Upper lobe of left lung (tissue), 4 donors: ENCODE measurements at regions not wholly inside any gene's neighbourhood (a gene's known extent, or its start where the extent isn't known, plus 50 kb on each side); places are given as distances from the start of the nearest gene placed in this dataset.

ENCODE experiments used
- EP300 ChIP-seq, 4 donors: sonication (generic); formaldehyde crosslinking; IDR thresholded peaks; one replicate each; pipeline ENCODE4 v1.5.1; 2017; ENCODE audit warnings: antibody characterized with exemption in 4 of 4, control low read depth in 2 of 4
- POLR2A ChIP-seq, 4 donors: fragments of 450-650 bp; IDR thresholded peaks; one replicate each; pipeline ENCODE4 v1.5.1; 2016 to 2017; ENCODE audit warnings: antibody characterized with exemption in 4 of 4, mild to moderate bottlenecking in 2 of 4
- TF ChIP-seq, protein P1 (sequence below), 6 experiments: fragments of 450-650 bp in 4 of 6; fragments of 200-600 bp in 2 of 6; sonication (generic) in 2 of 6; IDR thresholded peaks; one replicate each; pipeline ENCODE4 v1.5.1; 2016 to 2019; ENCODE audit warnings: antibody characterized with exemption in 6 of 6

DNA sequence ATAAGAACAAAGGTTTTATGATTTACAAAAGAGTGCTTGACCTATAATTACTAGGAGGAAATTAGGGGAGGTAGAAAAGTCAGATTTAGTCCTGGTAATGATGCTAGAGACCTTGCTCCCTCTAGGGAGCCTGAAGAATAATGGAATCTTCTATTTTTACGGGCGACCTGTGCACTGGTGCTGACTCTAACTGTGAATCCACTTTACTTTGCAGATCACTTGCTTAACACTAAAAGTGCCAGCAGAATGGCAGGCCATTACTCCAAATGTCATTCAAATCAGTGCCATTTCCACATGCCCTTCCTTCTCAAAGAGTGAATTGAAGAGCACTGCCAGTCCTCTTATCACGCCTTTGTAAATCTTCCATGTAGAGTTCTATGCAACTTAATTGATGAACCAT, 359.4 kb upstream of the ARRDC3 start:
- TF ChIP-seq, protein P1, sequence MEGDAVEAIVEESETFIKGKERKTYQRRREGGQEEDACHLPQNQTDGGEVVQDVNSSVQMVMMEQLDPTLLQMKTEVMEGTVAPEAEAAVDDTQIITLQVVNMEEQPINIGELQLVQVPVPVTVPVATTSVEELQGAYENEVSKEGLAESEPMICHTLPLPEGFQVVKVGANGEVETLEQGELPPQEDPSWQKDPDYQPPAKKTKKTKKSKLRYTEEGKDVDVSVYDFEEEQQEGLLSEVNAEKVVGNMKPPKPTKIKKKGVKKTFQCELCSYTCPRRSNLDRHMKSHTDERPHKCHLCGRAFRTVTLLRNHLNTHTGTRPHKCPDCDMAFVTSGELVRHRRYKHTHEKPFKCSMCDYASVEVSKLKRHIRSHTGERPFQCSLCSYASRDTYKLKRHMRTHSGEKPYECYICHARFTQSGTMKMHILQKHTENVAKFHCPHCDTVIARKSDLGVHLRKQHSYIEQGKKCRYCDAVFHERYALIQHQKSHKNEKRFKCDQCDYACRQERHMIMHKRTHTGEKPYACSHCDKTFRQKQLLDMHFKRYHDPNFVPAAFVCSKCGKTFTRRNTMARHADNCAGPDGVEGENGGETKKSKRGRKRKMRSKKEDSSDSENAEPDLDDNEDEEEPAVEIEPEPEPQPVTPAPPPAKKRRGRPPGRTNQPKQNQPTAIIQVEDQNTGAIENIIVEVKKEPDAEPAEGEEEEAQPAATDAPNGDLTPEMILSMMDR (IDR thresholded peaks at IDR 0.05), result no peak
- TF ChIP-seq POLR2A (IDR thresholded peaks at IDR 0.05) (no peak), EP300 (IDR thresholded peaks at IDR 0.05) (no peak)
